Head of caudate nucleus (tissue), 42 donors: ENCODE measurements at regions not wholly inside any gene's neighbourhood (a gene's known extent, or its start where the extent isn't known, plus 50 kb on each side); places are given as distances from the start of the nearest gene placed in this dataset.

Experiments
- DNase-seq, 42 donors: peaks; one replicate each; pipeline versions ENCODE4 v3.0.0 to v3.0.0-alpha.2; 2020 to 2021; ENCODE audit warnings: mixed read lengths in 7 of 42
- intact Hi-C: fragments of 100-400 bp; cut with DNase I; formaldehyde crosslinking; loops from one replicate; pipeline ENCODE4 v1.15.0; 2022

DNA sequence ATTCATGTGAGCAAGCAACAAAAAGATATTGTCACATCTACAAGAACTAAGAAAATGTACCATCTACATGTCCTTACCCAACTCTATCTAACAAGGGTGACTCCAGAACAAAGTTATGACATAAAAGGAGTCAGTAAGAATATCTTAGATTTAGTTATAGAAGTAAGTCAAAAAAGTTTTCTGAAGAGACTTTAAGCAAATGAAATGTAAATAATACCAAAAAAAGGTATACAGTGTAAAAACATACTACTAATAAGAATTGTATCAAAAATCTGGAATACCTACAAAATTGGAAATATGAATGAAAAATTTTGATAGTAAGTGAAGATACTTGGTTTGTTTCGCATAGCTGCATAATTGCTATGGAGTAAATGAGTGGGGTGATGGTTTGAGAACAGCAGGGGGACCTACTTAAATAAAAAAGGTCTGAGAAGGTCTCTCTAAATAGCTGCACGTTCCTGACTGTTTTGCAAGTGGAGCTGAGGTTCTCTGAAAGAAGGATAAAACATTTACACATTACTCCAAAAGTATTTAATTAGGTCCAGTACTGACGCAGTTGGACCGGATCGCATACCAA, 51.0 kb upstream of the ENPP6 start:
- DNase-seq: no peak
- intact Hi-C loops: loop anchor here (5.0 to 10.0 kb wide), 3 partner anchors 126 to 466 kb away; partner anchors contain the start of genes CENPU and IRF2

DNA sequence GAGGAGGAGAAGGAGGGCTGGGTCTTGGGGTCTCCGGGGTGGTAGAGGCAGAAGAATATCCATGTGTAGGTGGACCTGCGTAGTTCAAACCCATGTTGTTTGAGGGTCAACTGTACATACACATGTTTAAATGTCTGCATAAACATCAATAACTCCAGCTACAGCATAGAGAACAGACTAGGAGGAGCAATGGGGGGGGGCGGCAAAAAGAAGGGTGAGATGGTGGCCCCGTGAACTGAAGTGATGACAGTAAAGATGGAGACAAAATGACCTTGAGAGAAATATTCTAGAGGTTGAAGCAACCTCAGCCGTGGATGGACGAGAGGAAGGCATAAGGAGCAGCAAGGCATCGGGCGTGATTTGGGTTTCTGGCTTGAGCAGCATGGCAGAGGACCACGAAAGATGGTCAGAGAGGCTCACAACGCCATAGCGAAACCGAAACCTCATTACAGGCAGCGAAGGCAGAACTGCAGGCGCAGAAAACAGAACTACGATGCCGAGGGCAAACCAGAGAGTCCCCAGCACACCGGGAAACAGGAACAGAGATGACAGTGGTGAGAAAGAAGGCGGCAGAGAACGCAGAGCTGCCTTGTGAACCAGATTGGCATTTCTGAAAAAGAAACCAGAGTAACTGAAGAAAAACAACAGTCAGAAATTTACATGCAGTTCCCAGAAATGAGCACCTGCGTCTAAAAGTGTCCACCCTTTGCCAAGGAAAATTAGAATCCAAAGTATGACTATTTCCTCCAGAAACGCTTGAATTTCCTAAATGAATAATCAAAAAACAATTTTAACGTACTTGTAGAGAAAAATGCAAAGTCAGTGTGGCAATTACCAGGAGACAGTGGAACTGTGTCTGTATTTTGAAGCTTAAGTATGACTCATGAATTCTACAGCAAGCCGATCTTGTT, 50.3 kb upstream of the ENPP6 start:
- intact Hi-C loops: loop anchor here (5.0 to 10.0 kb wide), 3 partner anchors 127 to 467 kb away; partner anchors contain the start of genes CENPU and IRF2

More for the DNA sequence above, 50.3 kb upstream of the ENPP6 start:
- DNase-seq: peak in 24 of 42 donors; percentile 13 to 81 (median 52)
